ENCODE measurements at regions not wholly inside any gene's neighbourhood (a gene's known extent, or its start where the extent isn't known, plus 50 kb on each side); places are given as distances from the start of the nearest gene placed in this dataset.
"Not testable (repeated sequence)": the region's sequence is repeated elsewhere in the genome, so short reads cannot be mapped to it uniquely, and the experiment has no call there.

- no peak overlapping the region for H3K27ac ChIP-seq
- TF ChIP-seq, protein P1, sequence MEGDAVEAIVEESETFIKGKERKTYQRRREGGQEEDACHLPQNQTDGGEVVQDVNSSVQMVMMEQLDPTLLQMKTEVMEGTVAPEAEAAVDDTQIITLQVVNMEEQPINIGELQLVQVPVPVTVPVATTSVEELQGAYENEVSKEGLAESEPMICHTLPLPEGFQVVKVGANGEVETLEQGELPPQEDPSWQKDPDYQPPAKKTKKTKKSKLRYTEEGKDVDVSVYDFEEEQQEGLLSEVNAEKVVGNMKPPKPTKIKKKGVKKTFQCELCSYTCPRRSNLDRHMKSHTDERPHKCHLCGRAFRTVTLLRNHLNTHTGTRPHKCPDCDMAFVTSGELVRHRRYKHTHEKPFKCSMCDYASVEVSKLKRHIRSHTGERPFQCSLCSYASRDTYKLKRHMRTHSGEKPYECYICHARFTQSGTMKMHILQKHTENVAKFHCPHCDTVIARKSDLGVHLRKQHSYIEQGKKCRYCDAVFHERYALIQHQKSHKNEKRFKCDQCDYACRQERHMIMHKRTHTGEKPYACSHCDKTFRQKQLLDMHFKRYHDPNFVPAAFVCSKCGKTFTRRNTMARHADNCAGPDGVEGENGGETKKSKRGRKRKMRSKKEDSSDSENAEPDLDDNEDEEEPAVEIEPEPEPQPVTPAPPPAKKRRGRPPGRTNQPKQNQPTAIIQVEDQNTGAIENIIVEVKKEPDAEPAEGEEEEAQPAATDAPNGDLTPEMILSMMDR (IDR thresholded peaks at IDR 0.05), result no peak
- no peak for TF ChIP-seq ZFX (IDR thresholded peaks at IDR 0.05; ENCODE audit: borderline replicate concordance)
Measured at GRCh38 chr2:209145941-209146681, 277.7 kb upstream of the MAP2 start.

- no peak overlapping the region for H3K27ac ChIP-seq
- TF ChIP-seq ZFX (IDR thresholded peaks at IDR 0.05; ENCODE audit: borderline replicate concordance), result no peak
- TF ChIP-seq, protein P1 (IDR thresholded peaks at IDR 0.05), result no peak
Measured at GRCh38 chr2:209146682-209147320, 277.0 kb upstream of the MAP2 start.

- no peak for TF ChIP-seq ZFX (IDR thresholded peaks at IDR 0.05; ENCODE audit: borderline replicate concordance)
- TF ChIP-seq, protein P1 (IDR thresholded peaks at IDR 0.05), result no peak
- no peak overlapping the region for H3K27ac ChIP-seq
Measured at GRCh38 chr2:209147981-209148380, 275.9 kb upstream of the MAP2 start.

GRCh38 chr2:209160800-209161588 lies 262.9 kb upstream of the MAP2 start:
- TF ChIP-seq, protein P1 (IDR thresholded peaks at IDR 0.05), result no peak
- no peak for TF ChIP-seq ZFX (IDR thresholded peaks at IDR 0.05; ENCODE audit: borderline replicate concordance)
- no peak overlapping the region for H3K27ac ChIP-seq

DNA sequence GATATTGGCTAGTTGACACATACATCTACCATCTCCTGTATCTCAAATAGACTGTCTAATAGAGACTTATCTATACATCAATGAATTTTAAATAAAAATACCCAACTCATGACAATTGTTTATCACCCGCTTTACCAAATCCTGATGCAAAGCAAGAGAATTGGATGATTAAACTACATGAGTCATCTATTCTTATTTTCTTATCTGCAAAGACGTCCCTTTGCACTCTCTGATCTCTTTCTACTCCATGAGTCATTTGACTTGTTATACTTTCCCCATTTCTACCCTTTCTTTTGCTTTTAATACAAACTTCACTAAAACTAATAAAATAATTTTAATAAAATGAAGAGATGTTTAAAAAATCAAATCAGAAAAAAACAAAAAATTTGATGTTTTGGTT lies 261.7 kb upstream of the MAP2 start:
- H3K27ac ChIP-seq, result no peak overlapping the region
- TF ChIP-seq, protein P1 (IDR thresholded peaks at IDR 0.05), result no peak
- TF ChIP-seq ZFX (IDR thresholded peaks at IDR 0.05; ENCODE audit: borderline replicate concordance), result no peak

DNA sequence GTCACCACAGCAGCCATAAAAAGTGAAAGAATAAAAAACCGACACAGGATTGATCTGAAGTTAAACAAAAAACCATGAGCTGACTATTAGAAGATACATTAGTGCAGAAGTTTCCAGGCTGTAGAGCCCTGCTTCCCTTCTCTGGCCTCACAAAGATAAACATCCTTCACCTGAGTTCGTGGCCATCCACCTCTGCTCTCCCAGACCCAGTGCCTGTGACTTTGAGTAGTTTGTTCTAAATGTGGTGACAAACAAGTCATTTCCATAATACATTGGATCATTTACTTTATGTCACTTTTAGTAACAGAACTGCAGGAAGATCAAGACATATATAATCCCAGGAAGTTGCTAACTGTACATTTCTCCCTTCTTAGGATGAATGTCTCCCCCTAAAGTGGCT lies 241.9 kb upstream of the MAP2 start:
- TF ChIP-seq, protein P1 (IDR thresholded peaks at IDR 0.05), result no peak
- TF ChIP-seq ZFX (IDR thresholded peaks at IDR 0.05; ENCODE audit: borderline replicate concordance), result no peak
- no peak overlapping the region for H3K27ac ChIP-seq

DNA sequence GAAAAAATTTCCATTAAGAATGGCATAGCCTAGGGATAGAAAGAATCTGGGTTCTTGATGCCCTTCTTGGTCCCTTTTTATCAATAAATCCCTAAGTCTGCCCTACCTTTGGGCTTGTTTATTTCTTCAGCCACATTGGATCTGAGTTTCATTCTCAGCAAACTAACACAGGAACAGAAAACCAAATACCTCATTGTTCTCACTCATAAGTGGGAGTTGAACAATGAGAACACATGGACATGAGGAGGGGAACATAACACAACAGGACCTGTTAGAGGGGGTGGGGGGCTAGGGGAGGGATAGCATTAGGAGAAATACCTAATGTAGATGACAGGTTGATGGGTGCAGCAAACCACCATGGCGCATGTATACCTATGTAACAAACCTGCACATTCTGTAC lies 237.0 kb upstream of the MAP2 start:
- H3K27ac ChIP-seq, result not testable (repeated sequence)

All from 22Rv1 (cell line).